H1 (cell line): ENCODE measurements at regions not wholly inside any gene's neighbourhood (a gene's known extent, or its start where the extent isn't known, plus 50 kb on each side); places are given as distances from the start of the nearest gene placed in this dataset.

Experiments
- CTCF ChIA-PET: fragments of 300-600 bp; sonication (Branson Sonifier 250); formaldehyde crosslinking; loops from one replicate; lab custom pipeline; 2021; ENCODE audit not compliant: partially characterized antibody; lab: Charles Lee
- POLR2A ChIA-PET: fragments of 300-600 bp; sonication (Branson Sonifier 250); formaldehyde crosslinking; loops from one replicate; lab custom pipeline; 2021; ENCODE audit warnings: inconsistent platforms; ENCODE audit not compliant: partially characterized antibody; lab: Charles Lee
- DNase-seq, 2 experiments: peaks; one replicate each; pipeline versions ENCODE4 v3.0.0 to v3.0.0-alpha.2; 2010 to 2022; ENCODE audit warnings: low spot score in 2 of 2, low read depth in 1 of 2, mixed read lengths in 1 of 2
- FAIRE-seq: peaks from 2 replicates; lab custom pipeline; 2011; peaks lifted over from hg19 to GRCh38; lab: Jason Lieb, UNC
- H2AFZ ChIP-seq: 2 replicates; pipeline ENCODE4 v1.8.1; 2012; ENCODE audit warnings: low read length, inconsistent platforms
- H2AK5ac ChIP-seq: 2 replicates; pipeline ENCODE4 v1.6.1; 2013; ENCODE audit warnings: low read depth, low read length
- H2BK120ac ChIP-seq: replicated peaks from 2 replicates; pipeline ENCODE3; 2013; ENCODE audit warnings: low read depth, low read length, inconsistent platforms
- H2BK12ac ChIP-seq: 2 replicates; pipeline ENCODE4 v1.6.1; 2013; ENCODE audit warnings: low read depth, low read length
- H2BK15ac ChIP-seq: 2 replicates; pipeline ENCODE4 v1.6.1; 2013; ENCODE audit warnings: low read length
- H2BK20ac ChIP-seq: 2 replicates; pipeline ENCODE4 v1.6.1; 2013; ENCODE audit warnings: low read length
- H2BK5ac ChIP-seq: 2 replicates; pipeline ENCODE4 v1.6.1; 2013; ENCODE audit warnings: low read depth, low read length
- H3K14ac ChIP-seq: 2 replicates; pipeline ENCODE4 v1.6.1; 2013; ENCODE audit warnings: inconsistent platforms; ENCODE audit not compliant: insufficient read length
- H3K18ac ChIP-seq: 2 replicates; pipeline ENCODE4 v1.6.1; 2013; ENCODE audit warnings: low read length; ENCODE audit errors: extremely low read depth
- H3K23ac ChIP-seq: 2 replicates; pipeline ENCODE4 v1.6.1; 2013; ENCODE audit warnings: inconsistent platforms; ENCODE audit not compliant: insufficient read length
- H3K23me2 ChIP-seq: 2 replicates; pipeline ENCODE4 v1.6.1; 2013; ENCODE audit warnings: low read depth, low read length
- H3K27ac ChIP-seq: 2 replicates; pipeline ENCODE4 v1.6.1; 2011; ENCODE audit warnings: low read depth, low read length, inconsistent platforms
- H3K27me3 ChIP-seq, 4 experiments: replicated peaks in 1 of 4; 1 replicate in 1 of 4; 2 replicates in 3 of 4; pipeline versions ENCODE4 v1.6.1 to v1.8.1; 2011 to 2013; ENCODE audit warnings: low read length in 3 of 4, mild to moderate bottlenecking in 3 of 4, inconsistent platforms in 2 of 4, mixed read lengths in 2 of 4, moderate library complexity in 1 of 4; ENCODE audit not compliant: control insufficient read depth in 3 of 4, insufficient read depth in 3 of 4; ENCODE audit errors: extremely low read depth in 1 of 4
- H3K36me3 ChIP-seq, 4 experiments: 2 replicates each; pipeline versions ENCODE4 v1.6.1 to v1.8.1; 2011 to 2013; ENCODE audit warnings: mild to moderate bottlenecking in 4 of 4, low read length in 3 of 4, moderate library complexity in 2 of 4, control low read depth in 1 of 4, inconsistent platforms in 1 of 4; ENCODE audit not compliant: insufficient read depth in 4 of 4, control insufficient read depth in 2 of 4
- H3K4ac ChIP-seq: replicated peaks from 2 replicates; pipeline ENCODE3; 2013; ENCODE audit warnings: low read length, low read depth, mixed read lengths, inconsistent platforms; ENCODE audit not compliant: insufficient read length
- H3K4me1 ChIP-seq, 4 experiments: replicated peaks in 1 of 4; 1 replicate in 1 of 4; 2 replicates in 3 of 4; pipeline versions ENCODE4 v1.6.1 to v1.8.1; 2011 to 2013; ENCODE audit warnings: low read length in 3 of 4, inconsistent platforms in 2 of 4, mixed read lengths in 1 of 4; ENCODE audit not compliant: insufficient read depth in 4 of 4, control insufficient read depth in 3 of 4
- H3K4me2 ChIP-seq, 2 experiments: 2 replicates each; pipeline versions ENCODE4 v1.6.1 to v1.8.1; 2011 to 2013; ENCODE audit warnings: low read depth in 2 of 2, low read length in 2 of 2, control low read depth in 1 of 2, inconsistent platforms in 1 of 2, mild to moderate bottlenecking in 1 of 2; ENCODE audit not compliant: insufficient read depth in 1 of 2
- H3K4me3 ChIP-seq, 4 experiments: fragments of 200-600, 300-600 bp in 1 of 4; sonication (generic), shearing (Covaris generic), sonication (Bioruptor Twin) in 1 of 4; 2 replicates each; pipeline versions ENCODE4 v1.5.1 to v1.8.1; 2011 to 2016; ENCODE audit warnings: low read length in 4 of 4, low read depth in 3 of 4, control low read depth in 2 of 4, inconsistent platforms in 2 of 4, mild to moderate bottlenecking in 2 of 4, mixed read lengths in 1 of 4, moderate library complexity in 1 of 4; ENCODE audit not compliant: insufficient read depth in 2 of 4; ENCODE audit errors: extremely low read depth in 1 of 4
- H3K56ac ChIP-seq: replicated peaks from 2 replicates; pipeline ENCODE3; 2013; ENCODE audit warnings: low read depth, mild to moderate bottlenecking, mixed read lengths, low read length, inconsistent platforms; ENCODE audit not compliant: insufficient read length
- H3K79me1 ChIP-seq: 2 replicates; pipeline ENCODE4 v1.6.1; 2013; ENCODE audit warnings: low read depth, low read length, control low read depth
- H3K79me2 ChIP-seq, 2 experiments: 2 replicates each; pipeline versions ENCODE4 v1.6.1 to v1.8.1; 2012 to 2013; ENCODE audit warnings: low read length in 2 of 2, mild to moderate bottlenecking in 2 of 2, inconsistent platforms in 1 of 2; ENCODE audit not compliant: insufficient read depth in 2 of 2, control insufficient read depth in 1 of 2
- H3K9ac ChIP-seq, 4 experiments: replicated peaks in 1 of 4; 1 replicate in 1 of 4; 2 replicates in 3 of 4; pipeline versions ENCODE4 v1.6.1 to v1.8.1; 2011 to 2013; ENCODE audit warnings: low read depth in 3 of 4, low read length in 3 of 4, control low read depth in 2 of 4, mild to moderate bottlenecking in 2 of 4, moderate library complexity in 2 of 4, inconsistent platforms in 1 of 4; ENCODE audit errors: extremely low read depth in 1 of 4
- H3K9me3 ChIP-seq, 2 experiments: 2 replicates each; pipeline versions ENCODE4 v1.6.1 to v1.8.1; 2012 to 2013; ENCODE audit warnings: mild to moderate bottlenecking in 2 of 2, moderate library complexity in 2 of 2, control low read depth in 1 of 2, inconsistent platforms in 1 of 2, low read depth in 1 of 2, low read length in 1 of 2, mixed read lengths in 1 of 2; ENCODE audit not compliant: insufficient read depth in 2 of 2
- H4K20me1 ChIP-seq, 2 experiments: replicated peaks in 1 of 2; 2 replicates each; pipeline versions ENCODE3 to v1.8.1; 2011 to 2013; ENCODE audit warnings: inconsistent platforms in 2 of 2, low read length in 2 of 2, mild to moderate bottlenecking in 1 of 2; ENCODE audit not compliant: insufficient read depth in 2 of 2, control insufficient read depth in 1 of 2
- H4K5ac ChIP-seq: 2 replicates; pipeline ENCODE4 v1.6.1; 2013; ENCODE audit warnings: low read length, low read depth, mixed read lengths, inconsistent platforms; ENCODE audit not compliant: insufficient read length
- H4K8ac ChIP-seq: 2 replicates; pipeline ENCODE4 v1.8.0; 2013; ENCODE audit warnings: mild to moderate bottlenecking, moderate library complexity, low read length, inconsistent platforms; ENCODE audit not compliant: insufficient read depth; ENCODE audit errors: extremely low read depth
- H4K91ac ChIP-seq: replicated peaks from 2 replicates; pipeline ENCODE3; 2013; ENCODE audit warnings: low read length, mixed read lengths, inconsistent platforms; ENCODE audit not compliant: insufficient read length
- EP300 ChIP-seq, 2 experiments: IDR thresholded peaks; 1 replicate in 1 of 2; 2 replicates in 1 of 2; pipeline ENCODE4 v1.6.1; 2011 to 2012; ENCODE audit warnings: low read depth in 2 of 2, low read length in 2 of 2, mild to moderate bottlenecking in 2 of 2, borderline replicate concordance in 1 of 2, inconsistent platforms in 1 of 2, moderate library complexity in 1 of 2
- HDAC2 ChIP-seq, 2 experiments: fragments of 300-600 bp in 1 of 2; sonication (generic) in 1 of 2; IDR thresholded peaks; 2 replicates each; pipeline ENCODE4 v1.6.1; 2011 to 2012; ENCODE audit warnings: low read depth in 2 of 2, low read length in 2 of 2, mild to moderate bottlenecking in 2 of 2, moderate library complexity in 2 of 2, borderline replicate concordance in 1 of 2, inconsistent platforms in 1 of 2
- TAF7 ChIP-seq: optimal IDR thresholded peaks from 2 replicates; pipeline ENCODE3; 2011; ENCODE audit warnings: low read depth, mild to moderate bottlenecking, inconsistent platforms, low read length, moderate library complexity, borderline replicate concordance

GRCh38 chr2:78564666-78565065, 460.8 kb upstream of the REG3G start:
- Histone ChIP-seq H3K4me2 (no peak overlapping the region), H3K56ac (no peak overlapping the region), H2AFZ (no peak overlapping the region), H3K9ac (no peak overlapping the region), H3K4me3 (no peak overlapping the region), H3K4ac (no peak overlapping the region), H3K9me3 (no peaks in the 10 kb centered on the region), H2BK120ac (no peak overlapping the region), H2BK5ac (no peak overlapping the region), H4K5ac (no peak overlapping the region), H3K27ac (no peak overlapping the region), H2BK15ac (no peak overlapping the region), H2BK20ac (no peak overlapping the region), H2AK5ac (no peak overlapping the region), H3K18ac (no peak overlapping the region), H3K79me1 (no peaks in the 10 kb centered on the region), H3K23ac (no peak overlapping the region), H4K20me1 (no peaks in the 10 kb centered on the region), H3K79me2 (no peaks in the 10 kb centered on the region), H3K23me2 (no peaks in the 10 kb centered on the region), H4K91ac (no peak overlapping the region), H3K4me1 (no peaks in the 10 kb centered on the region), H2BK12ac (no peak overlapping the region), H3K36me3 (no peaks in the 10 kb centered on the region), H3K14ac (no peak overlapping the region), H4K8ac (no peak overlapping the region), H3K27me3 (no peaks in the 10 kb centered on the region)
- TF ChIP-seq TAF7 (no peak), EP300 (IDR thresholded peaks at IDR 0.05; ENCODE audit: borderline replicate concordance in 1 of 2, low read depth in 2 of 2, low read length in 2 of 2) (no peak), HDAC2 (IDR thresholded peaks at IDR 0.05; ENCODE audit: borderline replicate concordance in 1 of 2, low read depth in 2 of 2, low read length in 2 of 2) (no peak)
- CTCF ChIA-PET = no interaction called here
- POLR2A ChIA-PET = no interaction called here
- DNase-seq = no peak
- FAIRE-seq = no peak
